NCI-H1417 (cell line): ENCODE measurements at regions not wholly inside any gene's neighbourhood (a gene's known extent, or its start where the extent isn't known, plus 50 kb on each side); places are given as distances from the start of the nearest gene placed in this dataset.

Source experiments
- DNase-seq, 3 experiments: peaks; one replicate each; lab custom pipeline; 2025; lab: John Stamatoyannopoulos, UW

DNA sequence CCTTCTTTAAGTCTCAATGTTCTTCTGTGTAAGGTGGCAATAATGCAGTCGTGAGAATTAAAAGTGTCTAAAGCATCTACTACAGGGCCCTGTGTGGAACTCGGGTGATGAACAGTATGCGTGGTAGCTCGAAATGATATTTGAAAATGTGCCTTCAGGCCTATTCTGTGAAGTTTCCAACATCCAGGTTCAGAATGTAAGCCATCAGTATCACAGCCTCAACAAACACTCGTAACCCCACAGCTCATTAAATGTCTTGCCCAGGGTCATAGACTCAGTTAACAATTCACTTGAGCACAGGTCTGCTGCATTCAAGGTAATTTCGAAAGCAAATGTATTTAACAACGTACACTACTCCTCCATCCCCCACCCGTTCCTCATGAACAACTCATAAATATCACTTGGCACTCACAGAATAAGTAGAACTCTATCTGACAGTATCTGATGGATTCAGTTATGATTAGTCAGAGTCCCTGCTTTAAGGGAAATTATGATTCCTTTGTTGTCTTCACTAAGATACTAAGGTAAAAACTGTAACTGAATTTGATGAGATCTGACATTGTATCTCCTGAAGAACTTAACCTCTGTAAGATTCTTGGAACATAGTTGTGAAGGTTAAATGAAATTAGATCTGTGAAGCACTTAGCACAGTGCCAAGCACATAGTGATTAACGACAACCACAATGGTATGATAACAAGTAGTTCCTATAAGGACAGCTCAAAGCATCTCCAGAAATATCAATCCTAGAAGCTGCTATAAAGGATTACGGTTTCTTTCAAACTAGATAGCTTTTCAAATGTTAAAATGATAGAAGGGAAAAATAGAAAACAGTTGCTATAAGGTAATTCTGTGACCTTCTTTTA lies 642.3 kb downstream of the TBL1XR1 start:
- peak; percentile 10 to 19 (median 14) for DNase-seq

DNA sequence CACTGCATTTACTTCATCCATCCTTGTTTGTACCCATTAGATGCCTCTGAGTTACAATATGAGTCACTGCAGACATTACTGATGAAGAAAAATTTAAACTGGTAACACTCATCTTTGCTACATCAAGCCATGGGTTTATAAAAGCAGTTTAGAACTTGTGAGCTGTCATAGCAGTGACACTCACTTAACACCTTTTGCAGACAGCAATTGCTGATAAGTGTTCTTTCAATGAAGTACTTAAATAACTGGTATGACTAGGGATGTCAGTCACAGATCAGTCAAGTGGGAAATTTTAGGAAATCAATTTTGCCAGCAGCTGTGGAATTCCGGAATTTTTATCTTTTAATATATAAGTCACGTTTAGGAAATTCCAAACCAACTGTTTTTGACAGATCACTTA lies 643.0 kb downstream of the TBL1XR1 start:
- DNase-seq = no peak

DNA sequence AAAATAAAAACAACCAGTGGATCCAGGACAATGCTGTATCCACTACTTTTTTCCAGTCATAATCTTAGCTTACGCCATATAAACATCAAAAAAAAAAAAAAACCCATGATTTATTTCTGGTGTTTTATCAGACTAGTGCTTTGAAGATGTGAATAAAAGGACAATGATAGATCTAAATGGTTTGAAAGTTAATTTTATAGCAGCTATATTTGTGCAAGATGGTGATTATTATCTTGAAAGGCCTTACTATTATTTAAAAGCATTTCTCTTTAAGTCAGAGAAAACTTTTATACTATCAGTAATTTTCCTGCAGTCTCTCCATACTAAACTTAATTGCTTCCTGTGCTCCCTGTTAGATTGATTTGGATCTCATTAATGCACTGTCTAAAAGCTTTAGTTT lies 670.3 kb downstream of the TBL1XR1 start:
- no peak for DNase-seq

DNA sequence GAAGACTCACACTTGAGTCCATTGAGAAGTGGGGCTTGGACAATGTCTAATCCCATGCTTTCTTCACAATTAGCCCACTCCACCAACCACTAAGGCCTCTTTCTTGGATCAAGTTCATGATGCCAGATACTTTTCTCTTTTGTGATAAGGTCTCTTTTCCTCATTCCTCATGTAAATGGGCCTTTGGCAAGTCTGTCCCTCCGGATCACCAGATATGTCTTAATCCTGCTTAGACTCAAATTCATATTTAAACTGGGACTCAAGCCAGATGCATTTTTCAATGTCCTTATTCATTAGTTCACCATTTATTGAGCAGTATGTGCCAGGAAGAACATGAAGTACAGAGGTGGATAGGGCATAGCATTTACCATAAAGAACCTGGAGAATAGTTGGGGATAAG lies 671.1 kb downstream of the TBL1XR1 start:
- DNase-seq = peak in 1 of 3 experiments; percentile 32

DNA sequence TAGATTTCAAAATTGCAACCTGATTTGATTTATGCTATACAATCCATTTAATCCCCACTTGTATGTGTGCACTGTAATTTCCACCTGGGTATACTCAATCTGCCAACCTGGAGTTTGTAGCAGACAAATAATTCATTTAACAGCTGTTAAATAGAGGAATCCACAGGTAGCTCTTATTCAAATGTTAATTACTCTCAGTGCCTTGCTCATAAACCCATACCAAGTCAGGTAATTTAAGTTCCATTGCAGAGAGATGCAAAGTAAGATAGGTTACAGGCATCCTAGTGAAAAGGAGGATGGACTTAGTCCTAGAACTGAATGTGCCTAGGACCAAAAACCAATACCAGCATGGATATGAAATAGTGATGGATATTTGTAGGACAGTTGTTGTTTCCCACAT lies 674.2 kb downstream of the TBL1XR1 start:
- peak in 1 of 3 experiments; percentile 24 for DNase-seq

DNA sequence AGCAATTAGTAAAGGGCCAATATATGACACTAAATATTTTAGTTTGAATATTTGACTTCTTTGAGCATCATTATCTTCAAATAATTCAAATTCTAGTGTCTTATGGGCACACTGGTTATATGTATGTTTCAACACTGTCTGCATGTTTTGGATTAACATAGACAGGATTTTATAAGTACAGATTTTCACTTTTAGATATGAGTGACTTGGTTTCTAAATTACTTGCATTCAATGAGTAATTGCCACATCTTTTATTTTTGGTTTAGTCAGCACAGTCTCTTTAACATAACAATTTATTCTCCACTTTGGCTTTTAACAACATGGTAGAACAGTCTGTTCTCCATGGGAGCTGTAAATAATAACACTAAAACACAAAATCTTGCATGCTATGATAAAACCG lies 674.8 kb downstream of the TBL1XR1 start:
- no peak for DNase-seq

DNA sequence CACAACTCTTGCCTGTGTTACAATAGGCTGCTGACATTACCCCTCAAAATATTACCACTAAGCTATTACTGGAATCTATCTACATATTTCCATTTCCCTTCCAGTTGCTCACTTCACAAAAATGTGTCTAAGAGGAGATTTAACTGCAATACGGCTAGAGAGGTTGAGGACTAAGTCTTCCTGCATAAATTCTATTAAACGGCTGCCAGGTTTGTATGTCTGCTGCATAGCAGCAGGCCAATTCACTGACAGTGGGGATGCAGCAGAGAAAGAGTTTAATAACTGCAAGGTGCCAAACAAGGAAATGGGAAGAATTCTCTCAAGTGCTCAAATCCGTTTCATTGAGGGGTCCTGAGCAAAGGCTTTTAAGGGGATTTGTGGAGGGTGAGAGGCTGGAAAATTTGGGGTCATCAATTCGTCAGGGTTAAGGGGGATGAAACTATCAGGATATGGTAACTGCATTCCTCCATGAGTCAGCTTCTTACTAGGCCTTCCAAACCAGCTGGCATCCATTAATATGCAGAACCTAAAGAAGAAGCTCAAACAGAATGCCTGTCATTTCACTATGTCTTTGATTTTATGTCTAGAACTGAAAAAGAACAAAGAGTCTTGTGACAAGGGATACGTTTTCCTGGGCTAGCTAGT lies 675.6 kb downstream of the TBL1XR1 start:
- DNase-seq = no peak

DNA sequence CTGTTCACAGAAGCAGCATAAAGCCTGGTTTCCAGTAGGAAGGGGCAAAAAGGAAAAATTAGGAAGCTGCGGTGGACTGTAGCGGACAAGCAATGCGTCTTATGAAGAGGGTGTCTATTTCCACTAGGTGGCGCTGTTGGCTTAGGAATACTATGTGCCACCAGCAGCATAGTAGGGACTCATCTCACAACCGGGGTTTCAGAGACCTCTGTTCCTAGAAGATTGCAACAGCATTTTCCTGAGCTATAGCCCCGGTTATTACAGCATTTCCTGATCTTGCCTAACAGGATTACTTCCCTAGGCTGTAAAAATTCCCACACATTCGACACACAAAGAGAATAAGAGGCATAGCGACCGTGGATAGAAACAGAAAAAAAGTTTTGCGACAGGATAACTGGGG lies 683.0 kb downstream of the TBL1XR1 start:
- peak in 1 of 3 experiments; percentile 11 for DNase-seq

DNA sequence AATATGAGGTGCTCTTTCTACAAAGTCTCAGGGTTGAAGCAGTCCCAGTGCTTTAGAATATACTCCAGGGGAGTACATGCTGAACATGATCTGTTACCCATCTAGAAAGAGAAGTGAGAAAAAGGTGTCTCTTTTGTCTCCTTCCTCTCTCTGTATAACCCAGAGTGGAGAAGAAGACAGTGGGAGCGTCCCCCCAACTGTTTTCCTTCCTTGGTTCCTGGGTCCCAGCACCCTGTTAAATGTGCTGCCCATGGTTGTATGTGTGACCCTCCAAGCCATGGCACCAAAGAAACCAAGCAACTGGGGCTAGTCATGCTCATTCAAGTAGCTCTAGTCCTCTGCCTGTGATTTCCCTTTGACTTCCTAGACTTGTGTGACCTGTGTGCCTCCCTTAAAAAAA lies 683.7 kb downstream of the TBL1XR1 start:
- DNase-seq = peak; percentile 2 to 21 (median 13)

DNA sequence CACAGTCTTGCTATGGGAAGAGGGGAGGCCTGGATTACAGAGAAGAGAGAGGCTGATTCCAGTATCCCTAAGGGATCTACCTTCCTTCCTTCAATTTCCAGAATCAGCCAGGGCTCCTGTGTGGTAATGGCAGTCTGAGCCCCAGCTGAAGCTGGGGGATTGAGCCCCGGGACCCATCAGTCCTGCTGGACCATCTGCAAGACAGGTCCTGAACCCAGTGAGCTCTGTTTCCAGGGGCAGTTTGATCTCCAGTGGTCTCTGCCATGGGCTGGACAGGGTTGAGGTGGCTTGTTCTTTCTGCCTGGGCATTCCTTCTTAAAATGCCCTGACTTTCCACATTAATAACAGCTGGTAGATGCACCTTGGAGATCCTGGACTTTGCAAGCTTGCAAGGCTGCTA lies 685.2 kb downstream of the TBL1XR1 start:
- DNase-seq = no peak

DNA sequence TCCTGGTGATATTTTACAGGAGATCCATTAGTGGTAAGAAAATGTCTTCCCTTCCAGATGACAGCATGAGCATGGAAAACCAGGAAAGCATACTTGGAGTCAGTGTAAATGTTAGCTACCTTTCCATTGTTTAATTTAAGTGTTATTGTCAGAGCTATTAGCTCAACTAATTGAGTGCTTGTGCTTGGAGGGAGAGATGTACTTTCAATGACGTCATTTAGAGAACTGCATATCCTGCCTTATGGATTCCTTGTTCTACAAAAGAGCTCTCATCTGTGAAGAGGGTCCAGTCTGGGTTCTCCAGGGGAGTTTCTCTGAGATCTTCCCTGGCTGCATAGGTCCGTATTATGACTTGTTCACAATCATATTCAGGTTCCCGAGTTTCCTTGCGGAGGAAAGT lies 687.2 kb downstream of the TBL1XR1 start:
- DNase-seq = no peak

DNA sequence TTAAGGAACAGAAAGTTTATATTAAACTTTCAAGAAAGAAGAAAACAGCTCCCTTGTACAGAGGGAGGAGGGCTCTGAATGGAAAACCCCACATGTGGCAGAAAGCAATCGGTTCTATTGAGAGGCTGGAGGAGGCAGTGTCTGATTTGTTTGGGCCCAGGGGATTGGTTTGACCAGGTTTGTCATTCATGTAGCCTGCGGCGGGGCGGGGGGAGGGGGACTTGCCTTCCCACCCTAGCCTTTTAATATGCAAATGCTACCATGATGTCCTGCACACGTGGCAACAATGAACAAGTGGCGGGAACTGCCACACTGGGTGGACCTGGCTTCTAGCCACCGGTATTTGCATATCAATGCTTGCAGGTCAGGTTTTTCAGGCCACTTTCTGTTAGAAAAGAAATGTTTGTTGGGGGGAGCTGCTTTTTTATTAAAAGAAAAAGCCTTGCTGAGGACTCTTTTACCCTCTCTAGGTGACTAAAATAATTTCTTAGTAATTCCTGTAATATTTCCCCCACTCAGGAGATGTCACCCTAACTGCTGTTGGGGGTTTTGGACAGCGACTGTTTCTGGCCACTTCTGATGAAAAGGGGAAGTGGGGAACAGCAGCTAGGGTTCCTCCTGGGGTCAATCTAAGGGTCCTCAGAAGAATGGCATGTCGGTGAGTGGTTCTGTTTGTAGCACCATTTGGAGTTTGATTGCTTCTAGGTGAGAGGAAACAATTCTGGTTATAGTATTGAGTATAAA lies 691.2 kb downstream of the TBL1XR1 start:
- no peak for DNase-seq

DNA sequence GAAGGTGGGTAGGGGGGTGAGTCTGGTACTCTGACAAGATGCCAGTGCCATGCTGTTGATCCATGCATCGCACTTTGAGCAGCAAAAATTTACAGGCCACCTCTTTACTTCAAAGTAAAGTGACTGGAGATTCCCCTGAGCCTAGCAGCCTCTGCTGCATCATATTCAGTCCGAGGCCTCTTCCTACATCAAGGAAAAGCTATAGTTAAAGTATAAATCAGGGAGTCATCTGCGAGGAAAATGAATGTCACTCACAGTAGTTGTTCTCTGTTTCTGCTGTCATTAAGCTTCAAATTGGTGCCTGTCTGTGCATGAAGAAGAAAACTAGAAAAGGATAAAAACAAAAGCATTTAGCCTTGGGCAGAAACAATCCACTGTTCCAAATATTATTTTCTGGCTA lies 706.2 kb downstream of the TBL1XR1 start:
- no peak for DNase-seq

DNA sequence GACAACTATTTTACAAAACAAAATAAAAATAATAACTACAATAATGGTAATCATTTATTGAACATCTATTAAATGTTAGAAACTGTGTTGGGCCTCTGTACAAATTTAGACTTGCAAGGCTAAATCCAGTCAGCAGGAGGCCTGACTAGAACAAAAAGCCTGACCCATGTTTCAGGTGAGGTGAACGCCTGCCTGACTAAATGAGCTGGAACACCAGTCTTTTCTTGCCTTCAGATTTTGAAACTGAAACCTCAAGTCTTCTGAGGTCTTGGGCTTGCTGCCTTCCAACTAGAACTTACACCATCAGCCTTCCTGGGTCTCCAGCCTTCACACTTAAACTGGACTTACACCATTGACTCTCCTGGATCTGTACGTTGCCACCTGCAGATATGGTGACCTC lies 706.9 kb downstream of the TBL1XR1 start:
- DNase-seq = no peak

DNA sequence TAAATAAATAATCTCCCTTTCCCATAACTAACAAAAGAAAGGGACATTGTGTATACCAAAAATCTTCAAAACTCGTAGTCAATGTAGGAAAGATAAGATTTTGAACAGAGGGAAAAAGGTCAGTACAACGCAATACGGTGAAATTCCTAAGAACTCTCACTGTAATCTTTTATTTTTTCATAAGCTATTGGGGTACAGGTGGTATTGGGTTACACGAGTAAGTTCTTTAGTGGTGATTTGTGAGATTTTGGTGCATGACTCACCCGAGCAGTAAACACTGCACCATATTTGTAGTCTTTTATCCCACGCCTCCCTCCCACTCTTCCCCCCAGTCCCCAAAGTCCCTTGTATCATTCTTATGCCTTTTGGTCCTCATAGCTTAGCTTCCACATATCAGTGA lies 718.0 kb downstream of the TBL1XR1 start:
- DNase-seq = no peak

DNA sequence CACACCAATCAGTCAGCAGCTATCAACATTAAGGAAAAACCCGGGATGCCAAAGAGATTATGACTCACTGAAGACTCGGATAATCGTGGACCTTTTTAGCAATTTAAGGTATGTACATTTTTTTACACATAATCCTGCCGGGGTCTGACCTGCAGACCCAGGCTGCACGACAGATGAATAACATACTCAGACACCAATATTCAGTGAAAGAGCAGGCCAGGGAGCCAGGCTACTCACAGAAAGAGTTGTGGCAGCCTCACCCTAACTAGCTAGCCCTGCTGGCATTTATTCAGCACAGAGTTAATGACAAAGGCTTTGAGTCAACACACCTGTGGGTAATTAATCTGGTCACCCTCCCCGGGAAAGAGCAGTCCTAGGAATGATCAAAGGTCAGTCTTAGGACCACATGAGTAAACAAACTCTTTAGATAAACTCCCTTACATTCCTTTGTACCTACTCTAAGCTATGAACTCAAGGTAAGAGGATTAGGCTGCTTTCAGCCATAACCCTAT lies 727.5 kb downstream of the TBL1XR1 start:
- no peak for DNase-seq

DNA sequence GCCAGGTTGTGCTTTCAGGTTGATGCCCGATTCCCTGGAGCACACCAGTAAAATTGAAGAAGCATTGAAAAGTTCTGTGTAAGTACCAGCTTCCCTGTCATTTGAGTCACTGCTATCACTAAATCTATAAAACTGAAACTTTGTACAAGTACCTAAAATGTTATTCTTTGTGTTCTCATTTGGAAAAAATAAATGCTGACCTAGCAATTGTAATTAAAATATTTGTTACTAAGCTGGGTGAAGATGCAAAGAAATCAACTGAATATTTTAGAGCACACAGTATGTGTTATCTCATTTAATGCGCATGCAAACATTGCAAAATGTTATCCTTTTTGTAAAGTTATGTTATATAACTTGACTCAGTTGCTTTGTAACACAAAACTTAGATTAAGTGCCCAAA lies 733.7 kb downstream of the TBL1XR1 start:
- no peak for DNase-seq

DNA sequence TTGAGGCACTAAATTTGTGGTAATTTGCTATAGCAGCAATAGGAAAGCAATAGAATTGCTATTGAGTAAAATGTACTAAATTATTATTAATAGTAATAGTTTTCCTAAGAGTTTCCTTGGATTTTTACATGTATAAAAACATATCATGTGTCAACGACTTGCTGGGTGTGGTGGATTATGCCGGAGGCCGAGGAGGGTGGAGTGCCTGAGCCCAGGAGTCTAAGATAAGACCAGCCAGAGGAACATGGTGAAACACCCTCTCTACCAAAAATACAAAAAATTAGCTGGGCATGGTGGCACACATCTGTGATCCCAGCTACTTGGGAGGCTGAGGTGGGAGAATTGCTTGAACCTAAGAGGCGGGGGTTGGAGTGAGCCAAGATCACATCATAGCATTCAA lies 749.9 kb downstream of the TBL1XR1 start:
- DNase-seq = no peak

DNA sequence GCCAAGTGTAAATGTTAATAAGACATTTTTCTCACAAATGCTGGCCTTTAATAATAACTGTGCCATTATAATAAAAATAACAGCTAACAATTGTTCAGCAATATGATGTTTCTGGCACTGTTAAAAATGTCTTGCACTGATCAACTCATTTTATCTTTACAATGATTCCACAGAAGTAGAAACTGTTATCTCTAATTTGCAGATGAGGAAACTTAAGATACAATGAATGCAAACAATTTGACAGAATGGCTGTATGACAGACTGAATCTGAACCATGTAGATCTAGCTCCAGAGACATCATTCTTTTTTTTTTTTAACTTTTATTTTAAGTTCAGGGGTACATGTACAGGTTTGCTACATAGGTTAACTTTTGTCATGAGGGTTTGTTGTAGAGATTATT lies 755.0 kb downstream of the TBL1XR1 start:
- no peak for DNase-seq

DNA sequence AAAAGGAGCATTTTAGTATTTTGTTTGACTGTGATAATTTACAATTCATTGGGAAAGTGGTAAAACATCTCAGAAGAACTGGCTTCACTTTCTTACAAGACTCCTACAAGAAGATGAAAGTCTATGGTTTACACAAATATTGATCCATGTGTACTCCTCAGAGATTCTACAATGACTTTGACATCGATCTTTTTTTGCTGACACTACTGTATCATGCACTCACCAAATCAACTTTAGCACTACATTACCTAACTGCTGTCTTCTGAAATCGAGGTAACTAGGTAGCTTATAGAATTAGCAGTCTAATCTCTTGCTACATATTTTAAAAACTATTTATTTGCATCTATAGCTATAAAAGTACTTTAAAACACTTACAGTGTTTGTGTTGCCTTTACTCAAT lies 757.6 kb downstream of the TBL1XR1 start:
- DNase-seq = no peak

DNA sequence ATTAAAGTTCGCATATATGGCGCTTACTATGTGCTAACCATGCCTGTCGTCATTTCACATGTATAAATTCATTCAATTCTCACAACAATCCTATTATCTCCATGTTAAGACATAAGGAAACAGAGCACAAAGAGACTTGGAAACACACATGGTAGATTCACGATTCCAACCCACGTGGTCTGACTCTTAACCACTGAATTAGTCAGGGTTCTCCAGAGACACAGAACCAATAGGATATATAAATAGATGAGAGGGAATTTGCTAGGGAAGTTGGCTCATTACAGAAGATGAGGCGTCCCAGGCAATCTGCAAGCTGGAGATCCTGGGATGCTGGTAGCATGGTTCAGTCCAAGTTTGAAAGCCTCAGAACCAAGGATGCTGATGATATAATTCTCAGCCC lies 765.3 kb downstream of the TBL1XR1 start:
- DNase-seq = no peak

DNA sequence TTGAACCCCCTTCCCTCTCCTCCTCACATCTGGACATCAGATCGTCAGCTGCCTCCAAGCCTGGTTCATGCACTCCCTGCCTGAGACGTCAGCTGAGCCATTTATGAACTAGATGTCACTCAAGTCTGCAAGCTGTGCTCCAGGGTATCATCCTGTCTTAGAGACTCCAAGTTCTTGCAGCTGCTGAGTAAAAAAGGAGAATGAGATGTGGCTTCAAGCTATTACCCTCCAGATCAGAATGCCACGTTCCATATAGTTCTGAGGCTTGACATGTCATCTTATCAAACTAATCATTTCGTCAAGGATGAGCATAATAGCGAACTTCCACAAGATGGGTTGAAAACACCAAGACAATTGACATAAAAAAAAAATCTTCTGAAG lies 766.3 kb downstream of the TBL1XR1 start:
- peak in 1 of 3 experiments; percentile 30 for DNase-seq
